Neural progenitor cell (in vitro differentiated cells): ENCODE measurements at regions not wholly inside any gene's neighbourhood (a gene's known extent, or its start where the extent isn't known, plus 50 kb on each side); places are given as distances from the start of the nearest gene placed in this dataset.

Experiments
- CTCF ChIP-seq: fragments of 200-600 bp; sonication (generic); IDR thresholded peaks from 2 replicates; pipeline ENCODE4 v1.5.1; 2017; ENCODE audit warnings: antibody characterized with exemption, mild to moderate bottlenecking
- EZH2phosphoT487 ChIP-seq: fragments of 200-600 bp; sonication (generic); IDR thresholded peaks from 2 replicates; pipeline ENCODE4 v1.6.1; 2017; ENCODE audit warnings: antibody characterized with exemption

DNA sequence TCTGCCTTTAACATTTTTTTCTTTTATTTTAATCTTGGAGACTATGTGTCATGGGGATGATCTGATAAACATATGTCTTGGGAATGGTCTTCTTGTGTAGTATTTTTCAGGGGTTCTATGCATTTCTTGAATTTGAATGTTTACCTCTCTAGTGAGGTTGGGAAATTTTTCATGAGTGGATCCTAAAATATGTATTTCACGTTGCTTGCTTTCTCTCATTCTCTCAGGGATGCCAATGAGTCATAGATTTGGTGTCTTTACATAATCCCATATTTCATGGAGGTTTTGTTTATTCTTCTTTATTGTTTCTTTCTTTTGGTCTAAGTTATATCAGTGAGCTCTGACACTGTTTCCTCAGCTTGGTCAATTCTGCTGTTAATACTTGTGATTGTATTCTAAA, 1237.2 kb downstream of the PLA2G4A start:
- no peak for TF ChIP-seq CTCF
- no peak for TF ChIP-seq EZH2phosphoT487
